ENCODE measurements at regions not wholly inside any gene's neighbourhood (a gene's known extent, or its start where the extent isn't known, plus 50 kb on each side); places are given as distances from the start of the nearest gene placed in this dataset.

- TF ChIP-seq EZH2 (IDR thresholded peaks at IDR 0.05; ENCODE audit: borderline replicate concordance, low read depth, low read length, severe bottlenecking) (no peak), CTCF (IDR thresholded peaks at IDR 0.05; ENCODE audit: borderline replicate concordance, extremely low read depth, low read length, poor library complexity, severe bottlenecking) (no peak)
- DNase-seq (no peak), ATAC-seq (ENCODE audit: insufficient read depth, low read depth) (no peak)
These were observed 615.6 kb downstream of the KCNH5 start for GRCh38 chr14:62429683-62430082.

GRCh38 chr14:62431496-62431895 lies 613.8 kb downstream of the KCNH5 start:
- ATAC-seq (ENCODE audit: insufficient read depth, low read depth) (no peak), DNase-seq (no peak)
- H3K9ac ChIP-seq (ENCODE audit: low read depth, low read length), result no peak overlapping the region
- TF ChIP-seq CTCF (IDR thresholded peaks at IDR 0.05; ENCODE audit: borderline replicate concordance, extremely low read depth, low read length, poor library complexity, severe bottlenecking) (no peak), EZH2 (IDR thresholded peaks at IDR 0.05; ENCODE audit: borderline replicate concordance, low read depth, low read length, severe bottlenecking) (no peak)
- H3K79me2 ChIP-seq (ENCODE audit: insufficient read depth, low read length), result no peaks in the 10 kb centered on the region
- no peak overlapping the region for H3K27ac ChIP-seq (ENCODE audit: low read length)
- no peak overlapping the region for H2AFZ ChIP-seq (ENCODE audit: low read depth, low read length)
- no peaks in the 10 kb centered on the region for H4K20me1 ChIP-seq (ENCODE audit: insufficient read depth, low read length)
- H3K4me3 ChIP-seq (ENCODE audit: low read depth in 1 of 2, low read length in 2 of 2), result no peak overlapping the region
- no peaks in the 10 kb centered on the region for H3K36me3 ChIP-seq (ENCODE audit: insufficient read depth, low read length)
- H3K9me3 ChIP-seq (ENCODE audit: insufficient read depth, low read length, severe bottlenecking), result no peaks in the 10 kb centered on the region
- H3K4me1 ChIP-seq (ENCODE audit: insufficient read depth, low read length), result no peaks in the 10 kb centered on the region
- no peaks in the 10 kb centered on the region for H3K27me3 ChIP-seq (ENCODE audit: insufficient read depth, low read length, poor library complexity)
- H3K4me2 ChIP-seq (ENCODE audit: insufficient read depth, low read length), result no peak overlapping the region

More at GRCh38 chr14:62429683-62430082, 615.6 kb downstream of the KCNH5 start:
- H2AFZ ChIP-seq (ENCODE audit: low read depth, low read length), result no peak overlapping the region
- no peak overlapping the region for H3K4me3 ChIP-seq (ENCODE audit: low read depth in 1 of 2, low read length in 2 of 2)
- H3K27me3 ChIP-seq (ENCODE audit: insufficient read depth, low read length, poor library complexity), result no peaks in the 10 kb centered on the region
- no peaks in the 10 kb centered on the region for H3K79me2 ChIP-seq (ENCODE audit: insufficient read depth, low read length)
- H3K4me2 ChIP-seq (ENCODE audit: insufficient read depth, low read length), result no peak overlapping the region
- H3K27ac ChIP-seq (ENCODE audit: low read length), result no peak overlapping the region
- H4K20me1 ChIP-seq (ENCODE audit: insufficient read depth, low read length), result no peaks in the 10 kb centered on the region
- H3K9ac ChIP-seq (ENCODE audit: low read depth, low read length), result no peak overlapping the region
- H3K4me1 ChIP-seq (ENCODE audit: insufficient read depth, low read length), result no peaks in the 10 kb centered on the region
- H3K9me3 ChIP-seq (ENCODE audit: insufficient read depth, low read length, severe bottlenecking), result no peaks in the 10 kb centered on the region
- H3K36me3 ChIP-seq (ENCODE audit: insufficient read depth, low read length), result no peaks in the 10 kb centered on the region

GRCh38 chr14:62432955-62433354 lies 612.3 kb downstream of the KCNH5 start:
- Histone ChIP-seq H3K4me3 (ENCODE audit: low read depth in 1 of 2, low read length in 2 of 2) (no peak overlapping the region), H3K79me2 (ENCODE audit: insufficient read depth, low read length) (no peaks in the 10 kb centered on the region), H3K4me1 (ENCODE audit: insufficient read depth, low read length) (no peaks in the 10 kb centered on the region), H4K20me1 (ENCODE audit: insufficient read depth, low read length) (no peaks in the 10 kb centered on the region), H3K9me3 (ENCODE audit: insufficient read depth, low read length, severe bottlenecking) (no peaks in the 10 kb centered on the region), H3K4me2 (ENCODE audit: insufficient read depth, low read length) (no peak overlapping the region), H3K27me3 (ENCODE audit: insufficient read depth, low read length, poor library complexity) (no peaks in the 10 kb centered on the region), H3K9ac (ENCODE audit: low read depth, low read length) (no peak overlapping the region), H3K36me3 (ENCODE audit: insufficient read depth, low read length) (no peaks in the 10 kb centered on the region), H3K27ac (ENCODE audit: low read length) (no peak overlapping the region), H2AFZ (ENCODE audit: low read depth, low read length) (no peak overlapping the region)
- ATAC-seq (ENCODE audit: insufficient read depth, low read depth) (no peak), DNase-seq (no peak)
- TF ChIP-seq EZH2 (IDR thresholded peaks at IDR 0.05; ENCODE audit: borderline replicate concordance, low read depth, low read length, severe bottlenecking), result no peak
- TF ChIP-seq CTCF (IDR thresholded peaks at IDR 0.05; ENCODE audit: borderline replicate concordance, extremely low read depth, low read length, poor library complexity, severe bottlenecking), result no peak

- no peak overlapping the region for H2AFZ ChIP-seq (ENCODE audit: low read depth, low read length)
- TF ChIP-seq CTCF (IDR thresholded peaks at IDR 0.05; ENCODE audit: borderline replicate concordance, extremely low read depth, low read length, poor library complexity, severe bottlenecking) (no peak), EZH2 (IDR thresholded peaks at IDR 0.05; ENCODE audit: borderline replicate concordance, low read depth, low read length, severe bottlenecking) (no peak)
- ATAC-seq (ENCODE audit: insufficient read depth, low read depth) (no peak), DNase-seq (no peak)
- no peaks in the 10 kb centered on the region for H3K79me2 ChIP-seq (ENCODE audit: insufficient read depth, low read length)
- H3K27me3 ChIP-seq (ENCODE audit: insufficient read depth, low read length, poor library complexity), result no peaks in the 10 kb centered on the region
- H4K20me1 ChIP-seq (ENCODE audit: insufficient read depth, low read length), result no peaks in the 10 kb centered on the region
- H3K4me1 ChIP-seq (ENCODE audit: insufficient read depth, low read length), result no peaks in the 10 kb centered on the region
- no peaks in the 10 kb centered on the region for H3K9me3 ChIP-seq (ENCODE audit: insufficient read depth, low read length, severe bottlenecking)
- no peak overlapping the region for H3K4me3 ChIP-seq (ENCODE audit: low read depth in 1 of 2, low read length in 2 of 2)
- no peak overlapping the region for H3K9ac ChIP-seq (ENCODE audit: low read depth, low read length)
- no peak overlapping the region for H3K27ac ChIP-seq (ENCODE audit: low read length)
- no peak overlapping the region for H3K4me2 ChIP-seq (ENCODE audit: insufficient read depth, low read length)
- no peaks in the 10 kb centered on the region for H3K36me3 ChIP-seq (ENCODE audit: insufficient read depth, low read length)
These were observed 609.0 kb downstream of the KCNH5 start for GRCh38 chr14:62436261-62436660.
